ENCODE measurements at regions not wholly inside any gene's neighbourhood (a gene's known extent, or its start where the extent isn't known, plus 50 kb on each side); places are given as distances from the start of the nearest gene placed in this dataset.

GRCh38 chr13:83935566-83935965 is 53.3 kb upstream of the SLITRK1 start:
- no peak for DNase-seq
- Mint-ChIP-seq H3K27me3 (ENCODE audit: low read depth) (no peaks in the 10 kb centered on the region), H3K9me3 (peaks cover 3% of the 10 kb centered on the region), H3K4me3 (no peak overlapping the region), H3K27ac (no peak overlapping the region), H3K36me3 (ENCODE audit: low read depth) (no peaks in the 10 kb centered on the region), H3K4me1 (ENCODE audit: low read depth) (no peaks in the 10 kb centered on the region)
- intact Hi-C loops (cut with micrococcal nuclease) = no loop called here
- CTCF ChIA-PET = no interaction called here
